T-helper 1 cell treated with Interleukin-12 subunit alpha and Interleukin-12 subunit beta and Interleukin-4 antibody, amounts not matched to agents 30 μg/mL and 1 μg/mL, for 36 hours (primary cell): ENCODE measurements at regions not wholly inside any gene's neighbourhood (a gene's known extent, or its start where the extent isn't known, plus 50 kb on each side); places are given as distances from the start of the nearest gene placed in this dataset.
"Not testable (repeated sequence)": the region's sequence is repeated elsewhere in the genome, so short reads cannot be mapped to it uniquely, and the experiment has no call there.

Experiments
- H3K27ac Mint-ChIP-seq: one replicate; pipeline ENCODE4 v1.8.0; 2021; ENCODE audit warnings: mild to moderate bottlenecking, mixed read lengths
- H3K27me3 Mint-ChIP-seq: one replicate; pipeline ENCODE4 v1.8.0; 2021; ENCODE audit warnings: low read depth, mixed read lengths
- H3K36me3 Mint-ChIP-seq: one replicate; pipeline ENCODE4 v1.8.0; 2021; ENCODE audit warnings: low read depth, mixed read lengths
- H3K4me1 Mint-ChIP-seq: one replicate; pipeline ENCODE4 v1.8.0; 2021; ENCODE audit warnings: low read depth, mixed read lengths
- H3K4me3 Mint-ChIP-seq: one replicate; pipeline ENCODE4 v1.8.0; 2021; ENCODE audit warnings: mild to moderate bottlenecking, moderate library complexity, mixed read lengths
- H3K9me3 Mint-ChIP-seq: one replicate; pipeline ENCODE4 v1.8.0; 2021; ENCODE audit warnings: mixed read lengths

DNA sequence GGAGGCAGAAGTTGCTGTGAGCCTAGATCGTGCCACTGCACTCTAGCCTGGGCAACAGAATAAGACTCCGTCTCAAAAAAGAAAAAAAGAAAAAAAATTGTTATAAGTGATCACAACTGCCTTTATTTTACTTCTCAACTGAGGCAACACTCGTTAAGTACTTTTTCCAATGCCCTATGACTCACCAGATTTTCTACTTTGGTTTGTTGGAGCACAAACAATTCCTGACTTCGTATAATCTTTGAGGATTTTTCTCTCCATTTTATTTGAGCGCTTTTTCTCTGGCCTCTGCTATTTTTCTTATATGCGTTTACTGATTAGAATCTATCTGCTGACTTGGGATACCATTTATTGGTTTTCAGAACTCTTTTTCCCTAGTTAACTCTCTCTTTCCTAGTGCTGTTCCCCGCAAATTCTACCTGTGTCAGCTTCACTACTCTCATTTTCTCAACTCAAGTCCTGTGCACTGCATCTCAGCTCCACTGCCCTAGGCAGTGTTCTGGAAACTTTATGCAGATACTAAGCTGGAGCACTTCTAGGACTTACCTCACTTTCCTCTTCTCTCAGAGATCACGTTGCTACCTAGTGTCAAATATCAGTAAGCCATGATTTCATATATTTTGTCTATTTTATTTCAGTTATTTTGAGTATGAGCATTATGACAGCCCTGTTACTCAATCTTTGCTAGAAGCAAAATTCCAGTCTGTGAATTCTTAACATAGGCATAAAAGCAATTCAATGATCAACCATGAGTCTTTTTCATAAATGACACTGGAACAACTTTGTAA lies 1120.1 kb upstream of the CITED2 start:
- Mint-ChIP-seq H3K36me3 (no peaks in the 10 kb centered on the region), H3K27me3 (peaks cover 6% of the 10 kb centered on the region), H3K4me3 (no peak overlapping the region), H3K27ac (no peak overlapping the region), H3K9me3 (peaks cover 4% of the 10 kb centered on the region), H3K4me1 (peaks cover 2% of the 10 kb centered on the region)

DNA sequence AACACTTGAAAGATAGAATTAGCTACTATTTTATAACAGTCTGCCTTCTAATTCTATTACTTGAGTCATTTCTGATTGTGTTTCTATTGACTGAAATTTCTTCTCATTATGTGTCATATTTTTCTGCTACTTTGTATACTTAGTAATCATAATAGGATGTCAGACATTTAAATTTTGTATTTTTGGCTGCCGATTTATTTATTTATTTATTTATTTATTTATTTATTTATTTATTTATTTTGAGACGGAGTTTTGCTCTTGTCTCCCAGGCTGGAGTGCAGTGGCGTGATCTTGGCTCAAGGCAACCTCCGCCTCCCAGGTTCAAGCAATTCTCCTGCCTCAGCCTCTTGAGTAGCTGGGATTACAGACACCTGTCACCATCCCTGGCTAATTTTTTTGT lies 1119.0 kb upstream of the CITED2 start:
- not testable (repeated sequence) for H3K27ac Mint-ChIP-seq, H3K27me3 Mint-ChIP-seq, H3K36me3 Mint-ChIP-seq, H3K4me3 Mint-ChIP-seq, H3K9me3 Mint-ChIP-seq, H3K4me1 Mint-ChIP-seq

DNA sequence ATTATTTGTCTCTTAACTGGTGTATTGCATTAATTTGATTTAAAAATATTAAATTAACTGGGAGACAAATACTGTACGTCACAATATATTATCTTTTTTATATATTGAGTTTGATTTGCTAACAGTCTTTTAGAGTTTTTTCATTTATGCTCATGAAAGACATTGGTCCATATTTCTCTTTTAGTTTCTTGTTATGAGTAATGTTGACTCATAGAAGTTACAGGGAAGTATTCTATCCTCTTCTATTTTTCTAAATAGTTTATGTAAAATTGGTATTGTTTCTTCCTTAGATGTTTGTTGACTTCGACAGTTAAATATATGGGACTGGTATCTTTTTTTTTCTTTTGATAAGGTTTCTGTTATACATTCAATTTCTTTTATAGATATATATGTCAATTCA lies 1115.6 kb upstream of the CITED2 start:
- no peak overlapping the region for H3K27ac Mint-ChIP-seq
- H3K9me3 Mint-ChIP-seq: peaks cover 7% of the 10 kb centered on the region
- H3K4me3 Mint-ChIP-seq: no peak overlapping the region
- H3K36me3 Mint-ChIP-seq: no peaks in the 10 kb centered on the region
- H3K4me1 Mint-ChIP-seq: peaks cover 2% of the 10 kb centered on the region
- H3K27me3 Mint-ChIP-seq: no peaks in the 10 kb centered on the region

DNA sequence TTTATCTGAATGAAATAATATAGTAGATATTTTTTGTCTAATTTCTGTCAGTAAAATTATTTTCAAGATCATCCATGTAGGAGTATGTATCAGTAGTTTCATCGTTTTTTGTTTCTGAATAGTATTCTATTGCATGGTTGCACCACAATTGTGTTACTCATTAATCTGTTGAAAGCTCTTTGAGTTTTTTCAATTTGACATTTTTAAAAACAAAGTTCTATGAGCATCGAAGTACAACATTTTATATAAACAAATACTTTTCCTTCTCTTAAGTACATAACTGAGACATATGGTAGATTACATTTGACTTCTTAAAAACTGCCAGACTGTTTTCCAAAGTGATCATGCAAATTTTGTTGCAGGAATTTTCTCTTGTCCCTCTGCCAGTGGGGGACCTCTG lies 1113.1 kb upstream of the CITED2 start:
- H3K36me3 Mint-ChIP-seq: no peaks in the 10 kb centered on the region
- H3K27ac Mint-ChIP-seq: no peak overlapping the region
- H3K27me3 Mint-ChIP-seq: no peaks in the 10 kb centered on the region
- no peak overlapping the region for H3K4me3 Mint-ChIP-seq
- peaks cover 3% of the 10 kb centered on the region for H3K9me3 Mint-ChIP-seq
- peaks cover 2% of the 10 kb centered on the region for H3K4me1 Mint-ChIP-seq

DNA sequence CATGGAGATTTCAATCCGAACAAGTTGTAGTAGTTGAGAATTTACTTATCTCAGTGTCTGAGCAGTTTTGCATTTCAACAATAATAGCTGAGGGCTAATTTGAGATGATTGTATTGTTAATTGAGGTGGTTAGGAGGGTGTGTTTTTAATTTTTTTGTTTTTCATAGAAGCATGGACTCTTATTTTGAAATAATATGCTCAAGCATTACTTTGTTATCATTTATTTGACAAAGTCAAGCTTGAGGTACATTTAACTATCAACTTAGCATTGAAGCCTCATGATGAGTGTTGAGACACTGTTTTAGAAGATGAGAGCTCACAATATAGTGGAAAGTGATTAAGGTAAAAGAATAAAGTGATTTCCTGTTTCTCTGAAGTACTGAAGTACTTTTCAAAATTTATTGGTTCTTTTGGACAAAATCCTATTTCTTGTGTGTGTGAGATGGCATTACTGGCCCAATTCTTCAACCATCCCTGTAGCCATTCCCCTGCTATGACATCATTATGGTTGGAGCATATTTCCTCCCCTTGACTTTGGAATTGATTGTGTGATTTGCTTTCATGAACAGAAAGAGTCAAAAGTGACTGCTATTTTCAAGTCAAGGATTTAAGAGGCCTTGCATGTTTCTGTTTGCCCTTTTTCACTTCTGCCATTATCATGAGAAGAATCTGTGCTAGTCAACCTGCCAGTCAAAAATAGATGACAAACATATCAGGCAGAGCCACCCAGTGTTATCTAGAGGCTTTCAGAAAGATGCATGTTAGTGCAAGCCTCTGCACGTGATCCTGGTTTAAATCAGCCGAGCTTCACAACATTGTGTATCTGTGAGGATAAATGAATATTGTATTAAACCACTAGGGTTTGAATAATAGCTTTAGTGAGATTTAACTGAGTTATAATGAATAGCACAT lies 1112.3 kb upstream of the CITED2 start:
- Mint-ChIP-seq H3K4me3 (no peak overlapping the region), H3K36me3 (no peaks in the 10 kb centered on the region), H3K4me1 (peaks cover 2% of the 10 kb centered on the region), H3K9me3 (peaks cover 3% of the 10 kb centered on the region), H3K27me3 (no peaks in the 10 kb centered on the region), H3K27ac (no peak overlapping the region)

DNA sequence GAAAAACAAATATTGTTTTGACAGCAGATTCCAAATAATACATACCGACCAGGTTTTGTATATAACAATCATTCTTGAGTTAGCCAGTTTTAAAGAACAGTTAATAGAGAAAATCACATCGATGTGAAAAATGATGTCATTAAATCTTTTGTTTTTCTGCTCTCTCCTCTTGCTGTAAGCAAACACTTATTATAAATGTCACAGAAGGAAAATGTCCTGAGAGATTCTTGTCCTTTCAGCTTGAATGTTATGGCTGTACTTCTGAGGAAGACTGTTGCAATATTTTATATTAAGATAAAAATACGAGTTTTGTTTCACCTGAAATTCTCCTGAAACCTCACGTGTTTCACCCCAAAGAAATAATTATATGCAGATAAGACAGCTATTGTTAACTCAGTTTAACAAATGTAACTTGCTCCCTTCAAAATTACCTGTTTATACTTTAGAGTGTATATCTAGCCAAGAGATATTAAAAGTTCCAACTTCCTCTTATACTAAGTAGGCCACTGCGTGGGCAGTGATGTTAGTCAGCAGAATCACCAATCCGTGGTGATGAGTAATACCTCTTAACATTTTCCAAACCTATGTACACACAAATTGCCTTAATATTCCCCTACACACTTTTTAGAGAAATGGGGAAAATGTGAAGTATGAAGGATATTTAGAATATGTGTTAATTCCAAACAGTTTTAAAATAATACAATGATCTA lies 1111.4 kb upstream of the CITED2 start:
- Mint-ChIP-seq H3K27me3 (peaks cover 3% of the 10 kb centered on the region), H3K4me3 (no peak overlapping the region), H3K36me3 (no peaks in the 10 kb centered on the region), H3K4me1 (peaks cover 2% of the 10 kb centered on the region), H3K9me3 (peaks cover 3% of the 10 kb centered on the region), H3K27ac (no peak overlapping the region)

DNA sequence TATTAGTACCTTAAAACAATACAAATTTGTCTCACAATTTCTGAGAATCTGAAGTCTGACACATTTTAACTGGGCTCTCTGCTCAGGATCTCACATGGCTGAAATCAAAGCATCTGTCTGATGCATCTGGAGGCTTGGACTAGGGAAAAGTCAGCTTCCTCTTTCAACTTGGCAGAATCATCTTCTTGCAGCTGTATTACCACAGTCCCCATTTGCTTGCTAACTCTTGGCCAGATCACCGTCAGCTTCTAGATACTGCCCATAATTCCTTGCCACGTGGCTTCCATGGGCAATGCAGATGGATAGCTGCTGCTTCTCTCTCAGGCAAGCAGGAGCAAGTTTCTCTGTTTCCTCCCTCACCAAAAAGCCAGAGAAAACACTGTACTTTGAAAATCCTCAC lies 1106.4 kb upstream of the CITED2 start:
- no peak overlapping the region for H3K27ac Mint-ChIP-seq
- no peaks in the 10 kb centered on the region for H3K36me3 Mint-ChIP-seq
- no peaks in the 10 kb centered on the region for H3K9me3 Mint-ChIP-seq
- H3K4me3 Mint-ChIP-seq: no peak overlapping the region
- H3K4me1 Mint-ChIP-seq: no peaks in the 10 kb centered on the region
- H3K27me3 Mint-ChIP-seq: peaks cover 8% of the 10 kb centered on the region

DNA sequence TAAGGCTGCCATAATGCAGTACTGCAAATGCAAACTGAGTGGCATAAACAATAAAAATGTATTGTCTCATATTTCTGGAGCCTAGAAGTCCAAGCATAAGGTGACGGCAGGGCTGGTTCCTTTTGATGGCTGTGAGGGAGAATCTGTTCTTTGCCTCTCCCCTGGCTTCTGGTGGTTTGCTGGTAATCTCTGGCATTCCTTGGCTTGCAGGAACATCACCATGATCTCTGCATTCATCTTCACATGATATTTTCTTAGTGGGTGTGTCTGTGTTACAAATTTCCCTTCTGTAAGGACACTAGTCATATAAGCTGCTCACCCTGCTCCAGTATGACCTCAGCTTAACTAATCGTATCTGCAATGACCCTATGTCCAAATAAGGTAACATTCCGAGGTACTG lies 1104.2 kb upstream of the CITED2 start:
- no peaks in the 10 kb centered on the region for H3K36me3 Mint-ChIP-seq
- H3K4me1 Mint-ChIP-seq: no peaks in the 10 kb centered on the region
- H3K27me3 Mint-ChIP-seq: peaks cover 8% of the 10 kb centered on the region

DNA sequence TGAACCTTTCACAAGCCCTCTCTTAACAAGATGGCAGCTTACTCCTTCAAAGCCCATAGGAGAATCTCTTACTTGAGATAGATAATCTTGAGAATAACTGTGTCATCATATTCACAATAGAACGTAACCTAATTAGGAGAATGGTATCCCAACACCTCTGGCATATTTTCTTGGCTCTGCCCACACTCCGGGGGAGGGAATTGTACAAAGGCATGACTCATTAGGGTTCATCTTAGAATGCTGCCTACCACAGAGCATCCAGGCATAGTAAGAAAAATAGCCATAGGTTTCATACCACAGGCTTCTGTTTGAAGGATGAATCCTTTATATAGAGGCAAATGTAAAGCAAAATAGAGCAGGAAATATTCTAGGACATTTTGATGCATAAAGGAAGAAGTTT lies 1100.6 kb upstream of the CITED2 start:
- Mint-ChIP-seq H3K36me3 (no peaks in the 10 kb centered on the region), H3K27ac (no peak overlapping the region), H3K27me3 (no peaks in the 10 kb centered on the region), H3K4me1 (no peaks in the 10 kb centered on the region), H3K4me3 (no peak overlapping the region), H3K9me3 (no peaks in the 10 kb centered on the region)

More for the DNA sequence above, 1104.2 kb upstream of the CITED2 start:
- Mint-ChIP-seq H3K27ac (no peak overlapping the region), H3K4me3 (no peak overlapping the region), H3K9me3 (no peaks in the 10 kb centered on the region)

DNA sequence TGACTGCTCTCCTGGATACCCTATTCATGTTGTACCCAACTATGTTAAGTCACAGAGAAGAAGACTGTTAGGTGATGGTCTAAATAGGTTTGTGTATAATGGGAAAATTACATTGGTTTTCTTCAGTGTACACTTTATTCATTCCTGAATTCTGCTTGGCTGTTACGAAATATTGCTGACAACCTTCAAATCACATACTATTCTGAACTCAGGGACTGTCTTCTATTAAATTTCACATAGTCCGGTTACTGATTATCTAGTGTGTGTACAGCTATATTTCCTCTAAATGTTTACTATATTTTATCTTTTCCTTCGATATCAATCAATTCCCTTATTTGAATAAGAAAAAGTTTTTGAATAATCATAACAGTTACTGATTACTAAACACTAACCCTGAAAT lies 1090.3 kb upstream of the CITED2 start:
- H3K4me1 Mint-ChIP-seq: no peaks in the 10 kb centered on the region
- H3K9me3 Mint-ChIP-seq: peaks cover 6% of the 10 kb centered on the region
- no peak overlapping the region for H3K27ac Mint-ChIP-seq
- H3K27me3 Mint-ChIP-seq: no peaks in the 10 kb centered on the region
- no peaks in the 10 kb centered on the region for H3K36me3 Mint-ChIP-seq
- no peak overlapping the region for H3K4me3 Mint-ChIP-seq

DNA sequence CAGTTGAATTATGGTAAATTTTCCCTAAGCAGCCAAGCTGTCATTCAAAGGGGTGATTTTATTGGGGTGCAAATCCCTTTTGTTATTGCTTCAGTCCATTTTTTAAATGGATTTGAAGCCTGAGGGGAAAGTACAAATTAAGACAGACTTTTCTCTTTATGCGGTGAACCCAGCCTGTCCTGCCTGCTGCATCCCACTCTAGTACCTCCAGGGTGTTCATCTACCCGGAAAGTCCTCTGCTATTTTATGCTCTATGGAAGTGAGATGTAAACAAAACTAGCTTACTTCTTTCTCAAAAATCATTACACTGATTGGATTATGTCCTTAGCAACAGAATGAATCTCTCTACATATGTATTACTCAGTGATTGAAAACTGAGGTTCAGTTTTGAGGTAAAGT lies 1088.9 kb upstream of the CITED2 start:
- Mint-ChIP-seq H3K4me3 (no peak overlapping the region), H3K27me3 (no peaks in the 10 kb centered on the region), H3K9me3 (peaks cover 6% of the 10 kb centered on the region), H3K36me3 (no peaks in the 10 kb centered on the region), H3K4me1 (no peaks in the 10 kb centered on the region), H3K27ac (no peak overlapping the region)

DNA sequence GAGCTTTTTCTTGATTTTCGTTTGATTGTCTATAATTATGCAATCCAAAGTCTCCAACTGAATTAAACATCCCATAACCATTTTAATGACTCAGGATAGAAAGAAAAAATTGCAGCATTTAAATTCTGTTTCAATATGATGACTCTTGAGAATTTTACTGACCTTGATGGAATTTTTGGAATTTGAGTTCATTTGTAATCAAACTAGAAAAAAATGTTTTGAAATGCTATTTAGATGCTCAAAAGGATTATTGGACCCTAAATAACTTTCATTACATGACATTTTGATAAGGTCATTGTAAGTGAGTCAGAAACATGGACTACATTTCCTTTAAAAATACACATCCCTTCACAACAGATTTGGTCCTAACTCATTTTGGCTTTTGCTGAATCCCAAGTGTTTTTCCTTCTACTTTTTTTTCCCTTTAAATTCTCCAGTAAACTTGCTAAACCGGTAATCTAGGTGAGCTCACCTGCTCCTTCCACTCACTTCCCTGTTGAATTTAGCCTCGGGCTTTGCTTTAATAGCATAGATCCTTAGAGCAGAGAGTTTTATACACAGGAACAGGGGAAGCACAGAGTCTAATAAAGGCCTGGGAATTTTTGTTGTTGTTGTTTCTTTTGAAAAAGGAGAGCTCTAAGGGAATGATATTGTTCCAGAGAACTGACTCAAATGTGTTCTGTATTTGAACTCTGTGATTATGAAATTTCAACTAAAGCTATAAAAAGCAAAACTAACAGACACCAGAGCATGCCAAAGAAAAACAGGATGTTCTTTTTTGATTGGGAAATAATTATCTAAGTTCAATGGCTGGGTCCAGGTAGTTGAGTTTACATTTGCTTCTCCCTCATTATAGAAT lies 1088.2 kb upstream of the CITED2 start:
- Mint-ChIP-seq H3K27ac (no peak overlapping the region), H3K9me3 (peaks cover 6% of the 10 kb centered on the region), H3K36me3 (no peaks in the 10 kb centered on the region), H3K27me3 (no peaks in the 10 kb centered on the region), H3K4me3 (no peak overlapping the region), H3K4me1 (no peaks in the 10 kb centered on the region)

DNA sequence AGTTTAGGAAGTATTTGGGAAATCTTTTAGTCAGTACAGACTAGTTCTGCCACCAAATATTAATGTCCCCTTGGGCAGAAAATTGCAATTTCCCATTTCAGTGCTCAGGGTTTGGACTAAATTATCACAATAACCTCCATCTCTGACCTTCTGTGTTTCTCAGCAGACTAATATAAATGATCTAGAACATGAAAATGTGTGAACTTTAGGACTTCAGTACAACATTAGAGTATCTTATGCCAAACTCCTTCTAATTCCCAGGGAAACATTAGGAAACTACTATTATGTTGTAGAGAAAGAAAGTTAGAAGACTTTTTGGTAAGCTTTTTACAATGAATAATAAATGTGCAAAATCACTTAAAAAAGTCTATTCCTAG lies 1087.6 kb upstream of the CITED2 start:
- H3K4me1 Mint-ChIP-seq: no peaks in the 10 kb centered on the region
- H3K9me3 Mint-ChIP-seq: peaks cover 6% of the 10 kb centered on the region
- H3K27ac Mint-ChIP-seq: no peak overlapping the region
- H3K27me3 Mint-ChIP-seq: no peaks in the 10 kb centered on the region
- no peaks in the 10 kb centered on the region for H3K36me3 Mint-ChIP-seq
- no peak overlapping the region for H3K4me3 Mint-ChIP-seq

DNA sequence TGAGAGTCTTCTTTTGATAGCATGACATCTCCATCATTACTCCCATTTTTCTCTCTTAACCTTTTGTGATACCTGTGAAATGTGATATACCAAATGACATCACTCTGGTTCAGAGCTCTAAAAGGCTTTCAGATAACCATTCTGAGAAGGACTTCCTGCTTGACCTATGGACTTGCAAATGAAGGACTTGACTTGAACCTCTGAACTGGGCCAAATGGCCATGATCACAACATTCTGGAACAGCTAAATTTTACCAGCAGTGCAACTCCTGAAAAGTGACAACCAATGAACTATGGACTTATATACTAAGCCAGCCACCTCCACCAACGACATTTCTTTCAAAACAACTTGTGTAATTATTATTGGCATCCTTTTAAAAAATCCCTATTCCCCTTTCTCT lies 1085.8 kb upstream of the CITED2 start:
- Mint-ChIP-seq H3K27me3 (no peaks in the 10 kb centered on the region), H3K4me1 (no peaks in the 10 kb centered on the region), H3K36me3 (no peaks in the 10 kb centered on the region), H3K4me3 (no peak overlapping the region), H3K9me3 (peaks cover 6% of the 10 kb centered on the region), H3K27ac (no peak overlapping the region)
